ENCODE measurements at regions not wholly inside any gene's neighbourhood (a gene's known extent, or its start where the extent isn't known, plus 50 kb on each side); places are given as distances from the start of the nearest gene placed in this dataset.
A peak's percentile ranks its signal among the peaks of the same experiment; 100 is the strongest.

DNA sequence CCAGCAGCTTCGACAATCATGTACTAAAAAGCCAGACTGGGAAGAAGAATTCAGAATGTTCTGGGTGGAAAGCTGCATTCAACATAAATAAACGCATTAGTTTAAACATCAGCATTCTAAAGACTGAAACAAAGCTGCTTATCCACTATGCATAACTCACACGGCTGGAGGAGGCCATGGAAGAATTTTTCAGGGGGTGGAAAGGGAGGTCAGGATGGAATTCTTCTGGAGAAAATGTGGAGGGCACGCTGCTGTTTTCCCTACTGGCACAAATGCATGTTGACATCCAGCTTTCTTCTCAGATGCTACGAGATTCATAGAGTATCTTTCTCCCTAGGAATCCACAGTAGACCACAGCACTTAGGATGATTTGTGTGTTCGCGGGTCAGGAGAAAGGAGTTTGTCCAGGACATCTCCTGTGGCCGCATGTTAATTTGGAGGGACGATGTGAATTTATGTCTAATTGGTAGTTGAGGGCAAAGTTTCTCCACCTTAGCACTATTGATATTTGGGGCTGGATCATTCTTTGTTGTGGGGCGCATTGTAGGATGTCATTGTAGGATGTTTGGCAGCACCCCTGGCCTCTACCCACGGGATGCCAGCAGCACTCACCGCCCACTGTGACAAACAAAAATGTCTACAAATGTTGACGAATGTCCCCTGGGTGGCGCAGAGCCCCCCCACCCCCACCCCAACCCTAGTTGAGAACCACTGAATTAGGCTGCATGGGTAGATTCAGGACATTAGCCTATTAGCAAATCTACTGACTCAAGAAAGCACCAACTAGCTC, 86.5 kb upstream of the KAZN start:
- DNase-seq = no peak

DNA sequence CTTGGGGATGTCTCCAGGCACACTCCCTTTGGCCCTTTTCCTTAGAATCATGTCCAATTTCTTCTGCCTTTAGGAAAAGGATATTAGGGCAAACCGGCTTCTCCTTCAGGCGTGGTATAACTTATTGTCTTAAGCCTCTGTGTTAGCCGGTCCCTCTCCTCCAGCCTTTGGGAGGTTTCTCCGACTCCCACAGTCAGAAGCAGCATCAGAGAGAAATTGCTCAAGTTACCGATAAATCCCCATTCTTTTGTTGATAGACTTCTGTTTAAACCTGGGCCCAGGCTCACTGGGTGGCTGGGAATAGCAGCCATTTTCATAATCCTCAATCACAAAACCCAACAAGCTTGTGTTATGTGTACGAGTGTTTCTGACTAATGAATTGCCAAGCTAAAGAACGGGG, 85.4 kb upstream of the KAZN start:
- no peak for DNase-seq

- no peak for DNase-seq
These were observed 83.7 kb upstream of the KAZN start for GRCh38 chr1:14514739-14515138.

- peak; percentile 94 for DNase-seq
These were observed 81.3 kb upstream of the KAZN start for GRCh38 chr1:14516974-14517840.

- no peak for DNase-seq
These were observed 80.7 kb upstream of the KAZN start for GRCh38 chr1:14517841-14518180.

- DNase-seq = no peak
These were observed 78.5 kb upstream of the KAZN start for GRCh38 chr1:14519976-14520375.

DNA sequence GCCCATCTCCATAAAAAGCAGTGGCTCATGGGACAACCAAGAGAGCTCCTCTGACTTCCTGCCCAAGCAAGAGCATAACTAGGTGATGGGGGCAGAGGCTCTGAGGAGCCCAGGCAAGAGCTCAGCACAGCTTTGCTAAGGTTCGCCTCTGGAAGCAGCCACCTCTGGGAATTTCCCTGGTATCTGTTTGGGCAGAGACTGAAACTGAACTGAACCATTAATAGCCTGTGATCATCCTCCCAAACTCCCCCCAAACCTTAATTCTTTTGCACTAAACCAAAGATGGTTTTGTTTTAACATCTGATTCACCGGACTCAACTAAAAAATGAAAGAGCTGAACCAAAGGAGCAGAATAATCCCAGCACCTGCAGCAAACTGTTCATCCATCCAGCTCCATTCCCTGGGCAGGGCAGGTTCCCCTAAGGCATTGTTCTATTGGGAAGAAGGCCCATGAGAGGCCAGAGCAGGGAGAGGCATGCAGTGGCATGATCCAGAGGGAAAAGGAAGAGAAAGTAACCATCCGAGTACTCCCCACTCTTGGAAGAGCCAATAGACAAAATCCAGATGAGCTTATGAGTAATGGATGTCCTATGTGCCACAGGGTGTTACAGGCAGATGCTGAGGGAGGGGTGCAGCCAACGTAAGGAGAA, 77.8 kb upstream of the KAZN start:
- no peak for DNase-seq

DNA sequence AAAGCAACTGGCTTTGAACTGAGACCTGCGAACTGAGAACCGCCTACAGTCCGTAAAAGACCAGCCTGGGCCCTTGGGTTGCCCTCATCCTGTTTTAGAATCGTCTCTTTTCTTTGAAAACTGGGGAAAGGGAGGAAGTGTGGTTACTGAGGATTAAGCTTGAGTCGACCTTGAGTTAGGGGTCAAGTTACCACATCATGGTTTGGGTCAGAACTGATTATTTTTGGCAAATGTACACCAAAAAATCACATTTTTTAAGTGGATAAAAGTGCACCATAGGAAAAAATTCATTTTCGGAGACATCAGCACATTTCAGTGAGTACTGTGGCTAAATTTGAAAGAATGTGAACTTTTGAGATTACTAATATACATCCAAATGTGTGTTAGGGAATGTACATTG, 76.9 kb upstream of the KAZN start:
- peak; percentile 50 for DNase-seq

GRCh38 chr1:14522077-14522925, 76.2 kb upstream of the KAZN start:
- peak; percentile 76 for DNase-seq

- DNase-seq = peak; percentile 88
These were observed 75.6 kb upstream of the KAZN start for GRCh38 chr1:14522926-14523241.

DNA sequence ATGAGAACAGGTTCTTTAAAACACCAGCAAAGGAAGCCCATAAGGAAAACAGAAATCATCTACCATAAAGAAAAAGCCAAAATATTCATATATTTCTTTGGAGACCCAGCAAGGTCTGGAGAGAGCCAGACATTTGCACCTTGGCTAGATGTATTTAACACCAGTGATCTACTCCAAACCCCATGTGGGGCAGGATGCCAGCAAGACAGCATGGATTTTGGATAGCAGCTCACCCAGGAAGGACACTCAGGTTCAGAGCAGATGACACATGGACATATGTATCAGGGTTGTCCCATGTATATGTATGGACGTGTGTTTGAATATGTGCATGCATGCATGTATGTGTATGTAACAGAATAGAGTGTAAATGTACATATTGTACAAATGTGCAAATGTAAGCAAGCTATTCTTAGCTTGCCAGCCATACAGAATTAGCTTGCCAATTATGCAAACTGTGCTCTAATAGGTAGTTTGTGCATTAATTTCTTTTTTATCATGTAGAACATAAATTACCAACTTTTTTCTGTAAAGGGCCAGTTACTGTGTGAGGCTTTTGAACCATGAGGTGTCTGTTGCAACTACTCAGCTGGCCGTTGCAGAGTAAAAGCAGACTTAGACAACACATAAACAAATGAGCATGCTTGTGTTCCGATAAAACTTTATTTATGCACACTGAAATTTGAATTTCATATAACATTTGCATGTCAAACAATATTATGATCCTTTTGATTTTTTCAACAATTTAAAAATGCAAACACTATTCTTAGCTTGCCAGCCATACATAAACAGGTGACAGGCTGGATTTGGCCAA, 73.5 kb upstream of the KAZN start:
- no peak for DNase-seq

DNA sequence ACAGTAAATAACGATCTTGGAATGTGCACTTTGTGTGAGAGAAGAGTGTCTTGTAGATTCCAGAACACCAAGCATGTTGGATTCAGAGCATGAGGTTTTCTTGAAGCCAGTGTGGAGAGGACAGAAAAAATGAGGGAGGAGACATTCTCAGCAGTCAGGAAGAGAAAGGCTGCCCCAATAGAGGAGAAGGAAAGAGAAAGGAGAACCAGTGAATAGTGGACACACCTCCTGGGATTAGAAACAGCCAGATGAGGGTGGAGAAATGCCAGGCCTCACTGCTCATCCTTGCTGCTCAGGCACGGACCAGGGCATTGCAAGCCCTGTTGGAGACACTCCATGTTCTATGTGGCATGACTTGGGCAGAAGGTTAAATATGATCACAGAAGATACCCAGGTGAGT, 69.0 kb upstream of the KAZN start:
- DNase-seq = no peak

DNA sequence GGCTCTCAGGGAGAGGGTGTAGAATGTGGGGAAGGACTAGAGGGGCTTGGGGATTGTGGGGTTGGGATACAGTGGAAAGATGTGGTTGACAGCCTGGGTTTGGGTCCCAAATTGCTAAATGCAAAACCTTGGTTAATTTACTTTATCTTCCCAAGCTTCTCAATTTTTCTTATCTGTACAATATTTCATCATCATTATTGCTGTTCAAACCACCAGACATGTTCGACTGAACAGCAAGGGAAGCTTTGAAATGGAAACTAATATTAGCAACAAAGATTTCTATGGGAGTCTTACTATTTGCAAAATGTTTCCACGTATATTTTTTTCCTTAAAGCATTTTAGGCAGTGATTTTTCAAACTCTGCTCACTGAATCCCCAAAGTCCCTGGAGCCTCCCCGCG, 67.0 kb upstream of the KAZN start:
- no peak for DNase-seq

GRCh38 chr1:14535619-14536355, 62.7 kb upstream of the KAZN start:
- no peak for DNase-seq

DNA sequence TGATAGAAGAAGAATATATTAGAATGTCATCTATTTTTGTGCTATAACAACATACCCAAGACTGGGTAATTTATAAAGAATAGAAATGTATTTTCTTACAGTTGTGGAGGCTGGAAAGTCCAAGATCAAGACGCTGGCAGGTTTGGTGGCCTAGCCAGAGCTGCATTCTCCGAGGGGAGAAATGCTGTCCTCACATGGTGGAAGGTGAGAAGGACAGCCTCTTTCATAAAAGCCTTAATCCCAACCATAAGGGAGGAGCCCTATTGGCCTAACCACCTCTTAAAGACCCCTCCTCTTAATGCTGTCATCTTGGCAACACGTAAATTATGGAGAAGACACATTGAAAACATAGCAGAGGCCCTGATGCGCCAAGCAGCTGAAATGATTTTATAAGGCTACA, 60.1 kb upstream of the KAZN start:
- no peak for DNase-seq

DNA sequence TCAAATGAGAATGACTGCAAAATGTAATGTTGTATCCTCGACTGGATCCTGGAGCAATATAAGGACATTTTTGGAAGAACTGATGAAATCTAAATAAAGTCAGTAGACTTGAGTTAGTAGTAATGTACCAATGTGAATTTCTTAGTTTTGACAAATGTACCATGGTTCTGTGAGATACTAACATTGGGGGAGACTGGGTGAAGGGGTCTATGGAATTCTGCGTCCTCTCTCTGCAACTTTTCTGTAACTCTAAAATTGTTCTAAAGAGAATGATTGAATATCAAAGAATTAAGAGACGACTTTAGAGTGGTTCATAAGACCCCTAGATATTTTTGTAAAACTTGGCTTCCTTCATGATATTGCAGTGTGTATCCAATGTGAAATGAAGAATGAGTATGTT, 59.2 kb upstream of the KAZN start:
- DNase-seq = no peak

- no peak for DNase-seq
These were observed 58.4 kb upstream of the KAZN start for GRCh38 chr1:14539953-14540563.

DNA sequence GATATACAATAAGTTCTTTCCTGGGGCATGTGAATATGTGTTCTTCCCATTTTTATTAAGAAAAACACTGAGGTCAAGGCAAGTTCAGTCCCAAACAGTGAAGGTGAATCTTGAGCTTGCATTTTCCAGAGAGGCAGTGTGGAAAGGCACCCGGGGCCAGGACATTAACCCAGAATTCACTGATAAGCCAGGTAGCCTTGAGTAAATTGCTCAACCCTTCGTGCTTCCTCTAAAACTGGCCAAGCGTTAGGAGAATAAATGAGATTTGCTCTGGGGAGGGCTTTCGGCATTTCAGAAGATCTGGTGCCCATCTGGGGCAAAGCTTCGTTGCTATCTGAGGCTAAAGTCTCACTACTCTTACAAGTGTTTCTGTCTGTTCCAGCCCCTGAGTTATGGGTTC, 57.1 kb upstream of the KAZN start:
- no peak for DNase-seq

- peak; percentile 24 for DNase-seq
These were observed 55.2 kb upstream of the KAZN start for GRCh38 chr1:14543191-14543840.

GRCh38 chr1:14544319-14544718, 54.2 kb upstream of the KAZN start:
- no peak for DNase-seq
